Right ventricle myocardium superior (tissue), 1 donor: ENCODE measurements at regions not wholly inside any gene's neighbourhood (a gene's known extent, or its start where the extent isn't known, plus 50 kb on each side); places are given as distances from the start of the nearest gene placed in this dataset.
A peak's percentile ranks its signal among the peaks of the same experiment; 100 is the strongest.

Experiments used
- ATAC-seq: fragments of 200-7000 bp; cut with Tn5 transposase; one replicate; pipeline ENCODE4 v1.9.1; 2020; ENCODE audit warnings: mild to moderate bottlenecking; ENCODE audit not compliant: poor library complexity
- DNase-seq: peaks from one replicate; pipeline ENCODE4 v3.0.0-alpha.2; 2020
- intact Hi-C: fragments of 100-400 bp; cut with DNase I; formaldehyde crosslinking; loops from one replicate; pipeline ENCODE4 v1.11.2; 2022
- donor health status: DM: no; HTN: yes; CAD: no; lungs with severe emphysema.

GRCh38 chr5:23389291-23390101 lies 117.9 kb upstream of the PRDM9 start:
- peak; percentile 99 for ATAC-seq
- intact Hi-C loops: no loop called here
- no peak for DNase-seq

- ATAC-seq (no peak), DNase-seq (no peak)
- intact Hi-C loops: no loop called here
Observed at GRCh38 chr5:23385036-23385435, 122.4 kb upstream of the PRDM9 start.

GRCh38 chr5:23372177-23372576 lies 135.2 kb upstream of the PRDM9 start:
- no peak for ATAC-seq
- intact Hi-C loops: no loop called here

GRCh38 chr5:23368393-23368792 lies 139.0 kb upstream of the PRDM9 start:
- intact Hi-C loops: no loop called here
- DNase-seq: no peak
- ATAC-seq: no peak

More at GRCh38 chr5:23372177-23372576, 135.2 kb upstream of the PRDM9 start:
- no peak for DNase-seq

- ATAC-seq (no peak), DNase-seq (no peak)
- intact Hi-C loops: no loop called here
Observed at GRCh38 chr5:23367874-23368273, 139.5 kb upstream of the PRDM9 start.

GRCh38 chr5:23353286-23353685 lies 154.1 kb upstream of the PRDM9 start:
- intact Hi-C loops: no loop called here
- DNase-seq: no peak
- no peak for ATAC-seq

- DNase-seq (no peak), ATAC-seq (peak; percentile 57)
- intact Hi-C loops: no loop called here
Observed at GRCh38 chr5:23352446-23352845, 155.0 kb upstream of the PRDM9 start.

GRCh38 chr5:23343121-23343520 lies 164.3 kb upstream of the PRDM9 start:
- ATAC-seq (no peak), DNase-seq (no peak)
- intact Hi-C loops: no loop called here

- intact Hi-C loops: no loop called here
- DNase-seq: no peak
- ATAC-seq: no peak
Observed at GRCh38 chr5:23332650-23333251, 174.7 kb upstream of the PRDM9 start.

GRCh38 chr5:23330726-23331125 lies 176.7 kb upstream of the PRDM9 start:
- intact Hi-C loops: no loop called here
- no peak for ATAC-seq
- no peak for DNase-seq

GRCh38 chr5:23319901-23320300 lies 187.5 kb upstream of the PRDM9 start:
- DNase-seq (no peak), ATAC-seq (no peak)
- intact Hi-C loops: no loop called here

GRCh38 chr5:23318960-23319359 lies 188.4 kb upstream of the PRDM9 start:
- DNase-seq: no peak
- ATAC-seq: no peak
- intact Hi-C loops: no loop called here

GRCh38 chr5:23318166-23318565 lies 189.2 kb upstream of the PRDM9 start:
- intact Hi-C loops: no loop called here
- no peak for DNase-seq
- no peak for ATAC-seq

GRCh38 chr5:23316060-23316591 lies 191.3 kb upstream of the PRDM9 start:
- no peak for DNase-seq
- intact Hi-C loops: no loop called here
- no peak for ATAC-seq

- DNase-seq: no peak
- intact Hi-C loops: no loop called here
- no peak for ATAC-seq
Observed at GRCh38 chr5:23314827-23315226, 192.6 kb upstream of the PRDM9 start.

GRCh38 chr5:23305055-23305454 lies 202.4 kb upstream of the PRDM9 start:
- DNase-seq (no peak), ATAC-seq (no peak)
- intact Hi-C loops: no loop called here

GRCh38 chr5:23303836-23304235 lies 203.6 kb upstream of the PRDM9 start:
- DNase-seq (no peak), ATAC-seq (no peak)
- intact Hi-C loops: no loop called here

- DNase-seq (no peak), ATAC-seq (no peak)
- intact Hi-C loops: no loop called here
Observed at GRCh38 chr5:23303435-23303834, 204.0 kb upstream of the PRDM9 start.

- DNase-seq (no peak), ATAC-seq (no peak)
- intact Hi-C loops: no loop called here
Observed at GRCh38 chr5:23302438-23302837, 205.0 kb upstream of the PRDM9 start.

- no peak for ATAC-seq
- no peak for DNase-seq
- intact Hi-C loops: no loop called here
Observed at GRCh38 chr5:23289162-23289561, 218.2 kb upstream of the PRDM9 start.
